CD14-positive monocyte (primary cell): ENCODE measurements at regions not wholly inside any gene's neighbourhood (a gene's known extent, or its start where the extent isn't known, plus 50 kb on each side); places are given as distances from the start of the nearest gene placed in this dataset.

ENCODE experiments used
- DNase-seq, 3 donors: peaks; one replicate each; pipeline ENCODE4 v3.0.0-alpha.2; 2011 to 2022
- H2AFZ ChIP-seq: 2 replicates; pipeline ENCODE4 v1.6.0; 2012; ENCODE audit warnings: mild to moderate bottlenecking, low read depth, low read length, inconsistent platforms; ENCODE audit not compliant: insufficient read depth, poor library complexity, severe bottlenecking
- H3K27ac ChIP-seq, 2 donors: 1 replicate in 1 of 2; 2 replicates in 1 of 2; pipeline ENCODE4 v1.5.1; 2012 to 2013; ENCODE audit warnings: low read length in 2 of 2, control low read depth in 1 of 2, inconsistent platforms in 1 of 2, low read depth in 1 of 2, mild to moderate bottlenecking in 1 of 2
- H3K27me3 ChIP-seq, 2 donors: one replicate each; pipeline versions ENCODE4 v1.6.0 to v1.6.1; 2011 to 2013; ENCODE audit warnings: low read length in 2 of 2; ENCODE audit not compliant: control insufficient read depth in 2 of 2, insufficient read depth in 2 of 2
- H3K36me3 ChIP-seq, 2 donors: replicated peaks in 1 of 2; 1 replicate in 1 of 2; 2 replicates in 1 of 2; pipeline versions ENCODE4 v1.5.1 to v1.6.1; 2012 to 2013; ENCODE audit warnings: low read length in 2 of 2, control low read depth in 1 of 2, inconsistent platforms in 1 of 2, mild to moderate bottlenecking in 1 of 2; ENCODE audit not compliant: insufficient read depth in 2 of 2, control insufficient read depth in 1 of 2
- H3K4me1 ChIP-seq, 2 donors: 1 replicate in 1 of 2; 2 replicates in 1 of 2; pipeline versions ENCODE4 v1.5.1 to v1.6.1; 2012 to 2013; ENCODE audit warnings: low read length in 2 of 2, control low read depth in 1 of 2, inconsistent platforms in 1 of 2, mild to moderate bottlenecking in 1 of 2, moderate library complexity in 1 of 2; ENCODE audit not compliant: insufficient read depth in 2 of 2, control insufficient read depth in 1 of 2
- H3K4me2 ChIP-seq: replicated peaks from 2 replicates; pipeline ENCODE3; 2012; ENCODE audit warnings: low read length, moderate library complexity, mild to moderate bottlenecking; ENCODE audit not compliant: poor library complexity, severe bottlenecking; ENCODE audit errors: extremely low read depth
- H3K4me3 ChIP-seq, 3 experiments: fragments of 200-600 bp in 1 of 3; sonication (generic) in 1 of 3; replicated peaks in 1 of 3; 1 replicate in 2 of 3; 2 replicates in 1 of 3; pipeline ENCODE4 v1.5.1; 2011 to 2013; ENCODE audit warnings: low read length in 3 of 3, mild to moderate bottlenecking in 3 of 3, control low read depth in 2 of 3, low read depth in 2 of 3, inconsistent platforms in 1 of 3, moderate library complexity in 1 of 3
- H3K79me2 ChIP-seq: 2 replicates; pipeline ENCODE4 v1.6.0; 2012; ENCODE audit warnings: mild to moderate bottlenecking, control low read depth, inconsistent platforms, low read length, moderate library complexity; ENCODE audit not compliant: insufficient read depth
- H3K9ac ChIP-seq: 2 replicates; pipeline ENCODE4 v1.6.0; 2017; ENCODE audit warnings: low read length, mild to moderate bottlenecking; ENCODE audit not compliant: insufficient read depth, poor library complexity, severe bottlenecking
- H3K9me3 ChIP-seq, 2 donors: replicated peaks in 1 of 2; 1 replicate in 1 of 2; 2 replicates in 1 of 2; pipeline versions ENCODE4 v1.5.1 to v1.6.1; 2012 to 2013; ENCODE audit warnings: low read length in 2 of 2, control low read depth in 1 of 2; ENCODE audit not compliant: control insufficient read depth in 1 of 2, insufficient read depth in 1 of 2
- H4K20me1 ChIP-seq: 2 replicates; pipeline ENCODE4 v1.6.0; 2012; ENCODE audit warnings: mild to moderate bottlenecking, low read length, control low read depth, moderate library complexity; ENCODE audit not compliant: insufficient read depth
- H3K27ac Mint-ChIP-seq, 7 donors: one replicate each; pipeline ENCODE4 v1.8.0; 2020; ENCODE audit warnings: mild to moderate bottlenecking in 7 of 7, mixed read lengths in 7 of 7, moderate library complexity in 6 of 7, inconsistent platforms in 2 of 7
- H3K27me3 Mint-ChIP-seq, 3 donors: one replicate each; pipeline ENCODE4 v1.8.0; 2021 to 2022; ENCODE audit warnings: low read depth in 3 of 3, mild to moderate bottlenecking in 3 of 3, mixed read lengths in 3 of 3, moderate library complexity in 3 of 3, inconsistent platforms in 1 of 3
- H3K36me3 Mint-ChIP-seq, 2 donors: one replicate each; pipeline ENCODE4 v1.8.0; 2020; ENCODE audit warnings: mixed read lengths in 2 of 2, inconsistent platforms in 1 of 2, mild to moderate bottlenecking in 1 of 2
- H3K4me1 Mint-ChIP-seq: one replicate; pipeline ENCODE4 v1.8.0; 2020; ENCODE audit warnings: mild to moderate bottlenecking, mixed read lengths
- H3K4me3 Mint-ChIP-seq, 2 donors: one replicate each; pipeline ENCODE4 v1.8.0; 2020; ENCODE audit warnings: mild to moderate bottlenecking in 2 of 2, mixed read lengths in 2 of 2, moderate library complexity in 1 of 2
- H3K9me3 Mint-ChIP-seq, 7 donors: one replicate each; pipeline ENCODE4 v1.8.0; 2020 to 2022; ENCODE audit warnings: mixed read lengths in 7 of 7, mild to moderate bottlenecking in 6 of 7, moderate library complexity in 6 of 7, inconsistent platforms in 2 of 7
- WGBS: methylation state at CpG from one replicate; pipeline ENCODE4 v1.1.5; 2013; ENCODE audit warnings: missing lambda C conversion rate; ENCODE audit not compliant: insufficient coverage; 5-methylcytosine and 5-hydroxymethylcytosine counted together
- intact Hi-C, 2 donors: fragments of 100-400 bp; cut with micrococcal nuclease; formaldehyde crosslinking; loops; one replicate each; pipeline versions ENCODE4 v1.15.0 to v1.15.1; 2023
- TF ChIP-seq, protein P1 (sequence below): fragments of 200-600 bp; IDR thresholded peaks from one replicate; pipeline ENCODE4 v1.8.0; 2022; ENCODE audit warnings: antibody characterized with exemption, mild to moderate bottlenecking

DNA sequence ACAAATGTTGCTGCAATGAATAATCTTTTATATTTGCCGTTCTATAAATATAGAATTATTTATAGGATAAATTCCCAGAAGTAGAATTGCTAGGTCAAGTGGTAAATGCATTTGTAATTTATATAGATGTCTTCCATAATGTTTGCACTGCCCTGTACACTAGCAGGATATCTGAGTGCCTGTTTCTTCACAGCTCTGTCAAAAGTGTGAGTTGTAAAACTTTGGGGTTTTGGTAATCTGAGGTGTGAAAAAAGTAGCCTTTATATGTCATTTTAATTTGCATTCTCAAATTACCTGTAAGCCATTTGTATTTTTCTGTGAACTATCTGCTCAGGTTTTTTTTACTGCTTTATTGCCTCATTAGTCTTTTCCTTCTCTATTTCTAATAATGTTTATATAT lies 271.2 kb downstream of the NEBL start:
- Mint-ChIP-seq H3K4me1 (no peaks in the 10 kb centered on the region), H3K27me3 (no peaks in the 10 kb centered on the region), H3K36me3 (no peaks in the 10 kb centered on the region), H3K4me3 (no peak overlapping the region), H3K9me3 (peaks cover 0 to 3% (median 0%) of the 10 kb centered on the region in 7 donors), H3K27ac (no peak overlapping the region)
- no peak overlapping the region for H3K4me3 ChIP-seq
- no peaks in the 10 kb centered on the region for H3K36me3 ChIP-seq
- H3K9me3 ChIP-seq, result no peaks in the 10 kb centered on the region
- H3K4me1 ChIP-seq, result no peaks in the 10 kb centered on the region
- DNase-seq, result no peak
- no peak overlapping the region for H3K4me2 ChIP-seq
- H2AFZ ChIP-seq, result no peak overlapping the region
- H3K9ac ChIP-seq, result no peak overlapping the region
- H3K79me2 ChIP-seq, result no peaks in the 10 kb centered on the region
- WGBS, result no CpG with 5 or more reads among the region's 1 CpG
- H3K27ac ChIP-seq, result no peak overlapping the region
- no peaks in the 10 kb centered on the region for H4K20me1 ChIP-seq
- intact Hi-C loops, result no loop called here
- TF ChIP-seq, protein P1, sequence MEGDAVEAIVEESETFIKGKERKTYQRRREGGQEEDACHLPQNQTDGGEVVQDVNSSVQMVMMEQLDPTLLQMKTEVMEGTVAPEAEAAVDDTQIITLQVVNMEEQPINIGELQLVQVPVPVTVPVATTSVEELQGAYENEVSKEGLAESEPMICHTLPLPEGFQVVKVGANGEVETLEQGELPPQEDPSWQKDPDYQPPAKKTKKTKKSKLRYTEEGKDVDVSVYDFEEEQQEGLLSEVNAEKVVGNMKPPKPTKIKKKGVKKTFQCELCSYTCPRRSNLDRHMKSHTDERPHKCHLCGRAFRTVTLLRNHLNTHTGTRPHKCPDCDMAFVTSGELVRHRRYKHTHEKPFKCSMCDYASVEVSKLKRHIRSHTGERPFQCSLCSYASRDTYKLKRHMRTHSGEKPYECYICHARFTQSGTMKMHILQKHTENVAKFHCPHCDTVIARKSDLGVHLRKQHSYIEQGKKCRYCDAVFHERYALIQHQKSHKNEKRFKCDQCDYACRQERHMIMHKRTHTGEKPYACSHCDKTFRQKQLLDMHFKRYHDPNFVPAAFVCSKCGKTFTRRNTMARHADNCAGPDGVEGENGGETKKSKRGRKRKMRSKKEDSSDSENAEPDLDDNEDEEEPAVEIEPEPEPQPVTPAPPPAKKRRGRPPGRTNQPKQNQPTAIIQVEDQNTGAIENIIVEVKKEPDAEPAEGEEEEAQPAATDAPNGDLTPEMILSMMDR, result no peak
- H3K27me3 ChIP-seq, result no peaks in the 10 kb centered on the region

DNA sequence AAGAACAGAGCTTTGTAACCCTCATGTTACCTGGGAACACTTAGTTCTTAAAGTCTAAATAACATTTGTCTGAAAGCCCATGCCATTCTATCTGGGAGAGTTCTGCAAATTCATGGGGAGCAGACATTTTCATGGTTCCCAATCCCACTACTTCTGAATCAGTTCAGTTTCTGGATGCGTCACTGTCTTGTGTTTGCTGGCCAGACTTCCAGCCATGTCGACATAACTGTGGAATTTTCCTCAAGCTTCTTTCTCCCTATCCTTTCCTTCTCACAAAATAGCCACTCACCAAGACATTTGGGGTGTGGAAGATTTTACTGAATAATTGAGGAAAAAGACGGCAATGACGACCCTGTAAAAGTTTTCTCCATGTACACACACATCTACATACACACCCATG lies 272.5 kb downstream of the NEBL start:
- Histone ChIP-seq H3K4me1 (no peaks in the 10 kb centered on the region), H3K79me2 (no peaks in the 10 kb centered on the region), H3K9ac (no peak overlapping the region), H3K36me3 (no peaks in the 10 kb centered on the region), H3K9me3 (no peaks in the 10 kb centered on the region), H3K27me3 (no peaks in the 10 kb centered on the region), H4K20me1 (no peaks in the 10 kb centered on the region), H3K4me2 (no peak overlapping the region), H3K27ac (no peak overlapping the region), H2AFZ (no peak overlapping the region), H3K4me3 (no peak overlapping the region)
- intact Hi-C loops, result no loop called here
- Mint-ChIP-seq H3K4me3 (no peak overlapping the region), H3K9me3 (peaks cover 0 to 3% (median 0%) of the 10 kb centered on the region in 7 donors), H3K27me3 (no peaks in the 10 kb centered on the region), H3K4me1 (no peaks in the 10 kb centered on the region), H3K36me3 (no peaks in the 10 kb centered on the region), H3K27ac (no peak overlapping the region)
- no peak for DNase-seq
- TF ChIP-seq, protein P1, result no peak
- WGBS, result no CpG with 5 or more reads among the region's 4 CpGs
